DOHH2 (cell line): ENCODE measurements at regions not wholly inside any gene's neighbourhood (a gene's known extent, or its start where the extent isn't known, plus 50 kb on each side); places are given as distances from the start of the nearest gene placed in this dataset.
"Not testable (repeated sequence)": the region's sequence is repeated elsewhere in the genome, so short reads cannot be mapped to it uniquely, and the experiment has no call there.

Experiments used
- CTCF ChIP-seq: fragments of 200-600 bp; sonication (generic); IDR thresholded peaks from one replicate; pipeline ENCODE4 v1.5.1; 2014; ENCODE audit warnings: antibody characterized with exemption, mild to moderate bottlenecking, low read depth, low read length; ENCODE audit not compliant: poor library complexity, severe bottlenecking
- EZH2phosphoT487 ChIP-seq: fragments of 200-600 bp; sonication (generic); IDR thresholded peaks from 2 replicates; pipeline ENCODE4 v1.6.1; 2017; ENCODE audit warnings: borderline replicate concordance, mild to moderate bottlenecking, antibody characterized with exemption, low read length, moderate library complexity, mixed read lengths

- not testable (repeated sequence) for TF ChIP-seq CTCF, EZH2phosphoT487
Observed at GRCh38 chr9:63881386-63881785, 1403.6 kb downstream of the FOXD4L5 start.
